ENCODE measurements at regions not wholly inside any gene's neighbourhood (a gene's known extent, or its start where the extent isn't known, plus 50 kb on each side); places are given as distances from the start of the nearest gene placed in this dataset.

GRCh38 chr4:187903106-187903505, 92.5 kb upstream of the ZFP42 start:
- Histone ChIP-seq H3K79me2 (ENCODE audit: insufficient read depth, low read length) (no peaks in the 10 kb centered on the region), H3K4me3 (ENCODE audit: insufficient read depth, low read length) (no peak overlapping the region), H3K27me3 (ENCODE audit: insufficient read depth, low read length) (no peaks in the 10 kb centered on the region), H3K27ac (ENCODE audit: low read depth, low read length) (no peak overlapping the region), H3K36me3 (ENCODE audit: insufficient read depth, low read length) (no peaks in the 10 kb centered on the region), H3K4me2 (ENCODE audit: insufficient read depth, low read length) (no peak overlapping the region), H3K9me3 (ENCODE audit: low read depth, low read length) (no peaks in the 10 kb centered on the region), H4K20me1 (ENCODE audit: insufficient read depth, low read length) (no peaks in the 10 kb centered on the region), H2AFZ (ENCODE audit: low read length) (no peak overlapping the region), H3K4me1 (ENCODE audit: insufficient read depth, low read length) (peaks cover 5% of the 10 kb centered on the region)
- no peak for DNase-seq (ENCODE audit: insufficient read length, low spot score, missing footprints)
- no peak for TF ChIP-seq CTCF (IDR thresholded peaks at IDR 0.05; ENCODE audit: extremely low read depth, low read depth, low read length)

GRCh38 chr4:187903700-187904099, 91.9 kb upstream of the ZFP42 start:
- Histone ChIP-seq H4K20me1 (ENCODE audit: insufficient read depth, low read length) (no peaks in the 10 kb centered on the region), H3K79me2 (ENCODE audit: insufficient read depth, low read length) (no peaks in the 10 kb centered on the region), H3K9me3 (ENCODE audit: low read depth, low read length) (no peaks in the 10 kb centered on the region), H3K36me3 (ENCODE audit: insufficient read depth, low read length) (no peaks in the 10 kb centered on the region), H3K4me1 (ENCODE audit: insufficient read depth, low read length) (peaks cover 10% of the 10 kb centered on the region), H2AFZ (ENCODE audit: low read length) (no peak overlapping the region), H3K27me3 (ENCODE audit: insufficient read depth, low read length) (no peaks in the 10 kb centered on the region), H3K27ac (ENCODE audit: low read depth, low read length) (no peak overlapping the region), H3K4me2 (ENCODE audit: insufficient read depth, low read length) (no peak overlapping the region), H3K4me3 (ENCODE audit: insufficient read depth, low read length) (no peak overlapping the region)
- no peak for DNase-seq (ENCODE audit: insufficient read length, low spot score, missing footprints)
- no peak for TF ChIP-seq CTCF (IDR thresholded peaks at IDR 0.05; ENCODE audit: extremely low read depth, low read depth, low read length)

- Histone ChIP-seq H4K20me1 (ENCODE audit: insufficient read depth, low read length) (no peaks in the 10 kb centered on the region), H3K4me2 (ENCODE audit: insufficient read depth, low read length) (peak overlapping the region; percentile 75), H3K79me2 (ENCODE audit: insufficient read depth, low read length) (no peaks in the 10 kb centered on the region), H3K27me3 (ENCODE audit: insufficient read depth, low read length) (no peaks in the 10 kb centered on the region), H2AFZ (ENCODE audit: low read length) (peak overlapping the region; percentile 86), H3K36me3 (ENCODE audit: insufficient read depth, low read length) (no peaks in the 10 kb centered on the region), H3K9me3 (ENCODE audit: low read depth, low read length) (no peaks in the 10 kb centered on the region), H3K4me1 (ENCODE audit: insufficient read depth, low read length) (peaks cover 11% of the 10 kb centered on the region), H3K4me3 (ENCODE audit: insufficient read depth, low read length) (peak overlapping the region; percentile 39), H3K27ac (ENCODE audit: low read depth, low read length) (peak overlapping the region; percentile 88)
- DNase-seq (ENCODE audit: insufficient read length, low spot score, missing footprints) = peak; percentile 76
- no peak for TF ChIP-seq CTCF (IDR thresholded peaks at IDR 0.05; ENCODE audit: extremely low read depth, low read depth, low read length)
Measured at GRCh38 chr4:187908079-187908561, 87.5 kb upstream of the ZFP42 start.

- Histone ChIP-seq H2AFZ (ENCODE audit: low read length) (no peak overlapping the region), H3K4me2 (ENCODE audit: insufficient read depth, low read length) (peak overlapping the region; percentile 20), H3K79me2 (ENCODE audit: insufficient read depth, low read length) (no peaks in the 10 kb centered on the region), H3K4me3 (ENCODE audit: insufficient read depth, low read length) (no peak overlapping the region), H3K9me3 (ENCODE audit: low read depth, low read length) (no peaks in the 10 kb centered on the region), H3K27me3 (ENCODE audit: insufficient read depth, low read length) (no peaks in the 10 kb centered on the region), H3K4me1 (ENCODE audit: insufficient read depth, low read length) (peaks cover 11% of the 10 kb centered on the region), H3K36me3 (ENCODE audit: insufficient read depth, low read length) (no peaks in the 10 kb centered on the region), H3K27ac (ENCODE audit: low read depth, low read length) (peak overlapping the region; percentile 88), H4K20me1 (ENCODE audit: insufficient read depth, low read length) (no peaks in the 10 kb centered on the region)
- no peak for TF ChIP-seq CTCF (IDR thresholded peaks at IDR 0.05; ENCODE audit: extremely low read depth, low read depth, low read length)
- DNase-seq (ENCODE audit: insufficient read length, low spot score, missing footprints) = no peak
Measured at GRCh38 chr4:187908731-187909130, 86.8 kb upstream of the ZFP42 start.
